Liver (tissue), 3 donors: ENCODE measurements at regions not wholly inside any gene's neighbourhood (a gene's known extent, or its start where the extent isn't known, plus 50 kb on each side); places are given as distances from the start of the nearest gene placed in this dataset.

Experiments
- EGR1 ChIP-seq, 2 donors: IDR thresholded peaks; 2 replicates each; pipeline ENCODE4 v1.6.1; 2016 to 2018; ENCODE audit warnings: antibody characterized with exemption in 2 of 2, low read depth in 2 of 2
- FOXA1 ChIP-seq: IDR thresholded peaks from 2 replicates; pipeline ENCODE4 v1.6.1; 2016; ENCODE audit warnings: antibody characterized with exemption
- GABPA ChIP-seq, 2 donors: IDR thresholded peaks in 1 of 2; conservative IDR thresholded peaks in 1 of 2; 2 replicates each; pipeline ENCODE4 v1.6.1; 2016; ENCODE audit warnings: antibody characterized with exemption in 2 of 2, mild to moderate bottlenecking in 1 of 2, moderate library complexity in 1 of 2
- JUND ChIP-seq, 2 donors: IDR thresholded peaks; 2 replicates each; pipeline ENCODE4 v1.6.1; 2016; ENCODE audit warnings: antibody characterized with exemption in 2 of 2
- NR2F2 ChIP-seq: IDR thresholded peaks from 2 replicates; pipeline ENCODE4 v1.6.1; 2016; ENCODE audit warnings: antibody characterized with exemption
- RAD21 ChIP-seq, 2 donors: IDR thresholded peaks; 2 replicates each; pipeline ENCODE4 v1.6.1; 2016; ENCODE audit warnings: antibody characterized with exemption in 2 of 2, mild to moderate bottlenecking in 2 of 2
- RXRA ChIP-seq, 2 donors: IDR thresholded peaks; 2 replicates each; pipeline ENCODE4 v1.6.1; 2017 to 2018; ENCODE audit warnings: antibody characterized with exemption in 2 of 2, mild to moderate bottlenecking in 1 of 2
- SP1 ChIP-seq: IDR thresholded peaks from 2 replicates; pipeline ENCODE4 v1.6.1; 2018; ENCODE audit warnings: antibody characterized with exemption, mild to moderate bottlenecking
- TAF1 ChIP-seq: conservative IDR thresholded peaks from 2 replicates; pipeline ENCODE4 v1.6.1; 2016; ENCODE audit warnings: antibody characterized with exemption, mild to moderate bottlenecking
- YY1 ChIP-seq: IDR thresholded peaks from 2 replicates; pipeline ENCODE4 v1.6.1; 2016; ENCODE audit warnings: antibody characterized with exemption, mild to moderate bottlenecking
- TF ChIP-seq, protein P1 (sequence below): fragments of 150-350 bp; IDR thresholded peaks from 2 replicates; pipeline ENCODE4 v1.5.1; 2017; ENCODE audit warnings: improper control_type of control experiment, low read depth, low read length; ENCODE audit not compliant: missing input control
- TF ChIP-seq, protein P2 (sequence below): IDR thresholded peaks from 2 replicates; pipeline ENCODE4 v1.6.1; 2016; ENCODE audit warnings: antibody characterized with exemption, mild to moderate bottlenecking
- TF ChIP-seq, protein P3 (sequence below): IDR thresholded peaks from 2 replicates; pipeline ENCODE4 v1.6.1; 2016; ENCODE audit warnings: antibody characterized with exemption
- donor health status: healthy.
- donor health status: healthy.

DNA sequence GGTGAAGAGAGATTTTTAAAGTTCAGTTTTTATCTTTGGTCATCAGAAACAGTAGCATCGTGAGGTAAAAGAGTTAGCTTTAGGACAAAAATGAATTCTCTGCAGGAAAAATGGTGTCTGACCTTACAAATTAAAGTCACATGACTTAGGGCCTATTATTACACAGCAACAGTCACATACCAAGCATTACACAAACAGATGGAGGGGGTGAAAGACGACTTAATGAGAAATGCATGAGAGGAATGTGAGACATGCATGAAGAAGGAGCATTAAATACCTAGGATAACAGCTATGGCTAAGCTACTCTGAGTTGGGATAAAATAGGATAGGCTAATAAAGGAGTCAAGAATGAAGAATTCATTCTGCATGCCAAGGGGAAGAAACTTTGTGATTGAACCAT, 77.5 kb downstream of the BLID start:
- TF ChIP-seq, protein P1, sequence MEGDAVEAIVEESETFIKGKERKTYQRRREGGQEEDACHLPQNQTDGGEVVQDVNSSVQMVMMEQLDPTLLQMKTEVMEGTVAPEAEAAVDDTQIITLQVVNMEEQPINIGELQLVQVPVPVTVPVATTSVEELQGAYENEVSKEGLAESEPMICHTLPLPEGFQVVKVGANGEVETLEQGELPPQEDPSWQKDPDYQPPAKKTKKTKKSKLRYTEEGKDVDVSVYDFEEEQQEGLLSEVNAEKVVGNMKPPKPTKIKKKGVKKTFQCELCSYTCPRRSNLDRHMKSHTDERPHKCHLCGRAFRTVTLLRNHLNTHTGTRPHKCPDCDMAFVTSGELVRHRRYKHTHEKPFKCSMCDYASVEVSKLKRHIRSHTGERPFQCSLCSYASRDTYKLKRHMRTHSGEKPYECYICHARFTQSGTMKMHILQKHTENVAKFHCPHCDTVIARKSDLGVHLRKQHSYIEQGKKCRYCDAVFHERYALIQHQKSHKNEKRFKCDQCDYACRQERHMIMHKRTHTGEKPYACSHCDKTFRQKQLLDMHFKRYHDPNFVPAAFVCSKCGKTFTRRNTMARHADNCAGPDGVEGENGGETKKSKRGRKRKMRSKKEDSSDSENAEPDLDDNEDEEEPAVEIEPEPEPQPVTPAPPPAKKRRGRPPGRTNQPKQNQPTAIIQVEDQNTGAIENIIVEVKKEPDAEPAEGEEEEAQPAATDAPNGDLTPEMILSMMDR: no peak
- TF ChIP-seq YY1 (no peak), EGR1 (IDR thresholded peaks at IDR 0.05; ENCODE audit: low read depth in 2 of 2) (no peak), JUND (IDR thresholded peaks at IDR 0.05) (no peak), SP1 (no peak), TAF1 (no peak), GABPA (IDR thresholded peaks at IDR 0.05 in 1 of 2, conservative IDR thresholded peaks at IDR 0.05 in 1 of 2) (no peak), RXRA (IDR thresholded peaks at IDR 0.05) (no peak), RAD21 (IDR thresholded peaks at IDR 0.05) (no peak), FOXA1 (no peak), NR2F2 (no peak)
- TF ChIP-seq, protein P2, sequence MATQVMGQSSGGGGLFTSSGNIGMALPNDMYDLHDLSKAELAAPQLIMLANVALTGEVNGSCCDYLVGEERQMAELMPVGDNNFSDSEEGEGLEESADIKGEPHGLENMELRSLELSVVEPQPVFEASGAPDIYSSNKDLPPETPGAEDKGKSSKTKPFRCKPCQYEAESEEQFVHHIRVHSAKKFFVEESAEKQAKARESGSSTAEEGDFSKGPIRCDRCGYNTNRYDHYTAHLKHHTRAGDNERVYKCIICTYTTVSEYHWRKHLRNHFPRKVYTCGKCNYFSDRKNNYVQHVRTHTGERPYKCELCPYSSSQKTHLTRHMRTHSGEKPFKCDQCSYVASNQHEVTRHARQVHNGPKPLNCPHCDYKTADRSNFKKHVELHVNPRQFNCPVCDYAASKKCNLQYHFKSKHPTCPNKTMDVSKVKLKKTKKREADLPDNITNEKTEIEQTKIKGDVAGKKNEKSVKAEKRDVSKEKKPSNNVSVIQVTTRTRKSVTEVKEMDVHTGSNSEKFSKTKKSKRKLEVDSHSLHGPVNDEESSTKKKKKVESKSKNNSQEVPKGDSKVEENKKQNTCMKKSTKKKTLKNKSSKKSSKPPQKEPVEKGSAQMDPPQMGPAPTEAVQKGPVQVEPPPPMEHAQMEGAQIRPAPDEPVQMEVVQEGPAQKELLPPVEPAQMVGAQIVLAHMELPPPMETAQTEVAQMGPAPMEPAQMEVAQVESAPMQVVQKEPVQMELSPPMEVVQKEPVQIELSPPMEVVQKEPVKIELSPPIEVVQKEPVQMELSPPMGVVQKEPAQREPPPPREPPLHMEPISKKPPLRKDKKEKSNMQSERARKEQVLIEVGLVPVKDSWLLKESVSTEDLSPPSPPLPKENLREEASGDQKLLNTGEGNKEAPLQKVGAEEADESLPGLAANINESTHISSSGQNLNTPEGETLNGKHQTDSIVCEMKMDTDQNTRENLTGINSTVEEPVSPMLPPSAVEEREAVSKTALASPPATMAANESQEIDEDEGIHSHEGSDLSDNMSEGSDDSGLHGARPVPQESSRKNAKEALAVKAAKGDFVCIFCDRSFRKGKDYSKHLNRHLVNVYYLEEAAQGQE: no peak
- TF ChIP-seq, protein P3, sequence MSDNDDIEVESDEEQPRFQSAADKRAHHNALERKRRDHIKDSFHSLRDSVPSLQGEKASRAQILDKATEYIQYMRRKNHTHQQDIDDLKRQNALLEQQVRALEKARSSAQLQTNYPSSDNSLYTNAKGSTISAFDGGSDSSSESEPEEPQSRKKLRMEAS: no peak
